Suppressor macrophage treated with lipopolysaccharide for 4 hours (primary cell): ENCODE measurements at regions not wholly inside any gene's neighbourhood (a gene's known extent, or its start where the extent isn't known, plus 50 kb on each side); places are given as distances from the start of the nearest gene placed in this dataset.
A peak's percentile ranks its signal among the peaks of the same experiment; 100 is the strongest.
"Not testable (repeated sequence)": the region's sequence is repeated elsewhere in the genome, so short reads cannot be mapped to it uniquely, and the experiment has no call there.

Source experiments
- DNase-seq: peaks from one replicate; pipeline ENCODE4 v3.0.0-alpha.2; 2020

DNA sequence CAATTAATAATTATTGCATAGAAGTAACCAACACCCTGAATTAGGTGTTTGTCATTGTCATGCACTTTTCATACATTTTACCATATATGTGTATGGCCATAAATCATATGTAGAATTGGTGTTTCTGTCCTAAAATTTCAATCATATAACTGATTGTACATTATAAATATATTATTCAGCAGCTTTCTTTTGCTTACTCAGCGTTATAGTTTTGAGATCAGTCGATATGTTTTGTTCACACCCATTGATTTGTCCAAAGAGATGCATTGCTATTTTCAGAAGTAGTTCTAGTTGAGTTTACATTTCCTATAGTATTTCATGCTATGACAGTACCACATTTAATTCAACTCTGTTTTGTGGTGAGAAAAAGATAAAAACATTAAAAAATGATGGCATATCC, 50.5 kb upstream of the PARP4 start:
- DNase-seq: no peak

DNA sequence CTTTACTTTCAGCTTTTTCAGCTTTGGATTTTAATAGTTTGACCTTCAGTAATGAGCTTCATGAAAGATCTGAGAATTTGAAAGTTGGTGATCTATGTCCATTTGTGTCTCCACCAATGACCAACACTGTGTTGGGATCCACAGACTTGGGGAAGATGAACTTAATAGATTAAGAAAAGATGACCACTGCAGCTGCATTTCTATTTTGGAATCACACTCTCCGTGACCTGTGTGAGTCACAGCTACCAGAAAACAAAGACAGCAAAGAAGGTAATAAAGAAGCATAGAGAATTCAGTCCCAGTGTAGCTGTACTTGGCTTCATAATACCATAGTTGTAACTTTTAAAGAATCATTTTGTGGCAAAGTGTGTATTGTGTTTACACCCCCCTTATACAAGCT, 51.4 kb upstream of the PARP4 start:
- DNase-seq: not testable (repeated sequence)

DNA sequence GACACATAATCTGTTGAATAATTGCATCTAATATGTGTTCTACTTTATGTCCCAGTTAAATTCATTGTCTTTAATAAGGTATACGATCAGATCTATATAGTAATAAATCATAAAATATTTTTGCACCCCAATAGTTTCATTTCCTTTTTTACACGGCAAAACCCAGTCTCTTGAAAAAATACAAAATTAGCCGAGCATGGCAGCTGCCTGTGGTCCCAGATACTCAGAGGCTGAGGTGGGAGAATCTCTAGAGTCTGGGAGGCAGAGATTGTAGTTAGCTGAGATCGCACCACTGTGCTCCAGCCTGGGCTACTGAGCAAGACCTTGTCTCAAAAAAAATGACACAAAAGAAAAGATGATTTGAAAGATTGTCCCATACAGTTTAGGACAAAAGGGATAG, 52.3 kb upstream of the PARP4 start:
- no peak for DNase-seq

DNA sequence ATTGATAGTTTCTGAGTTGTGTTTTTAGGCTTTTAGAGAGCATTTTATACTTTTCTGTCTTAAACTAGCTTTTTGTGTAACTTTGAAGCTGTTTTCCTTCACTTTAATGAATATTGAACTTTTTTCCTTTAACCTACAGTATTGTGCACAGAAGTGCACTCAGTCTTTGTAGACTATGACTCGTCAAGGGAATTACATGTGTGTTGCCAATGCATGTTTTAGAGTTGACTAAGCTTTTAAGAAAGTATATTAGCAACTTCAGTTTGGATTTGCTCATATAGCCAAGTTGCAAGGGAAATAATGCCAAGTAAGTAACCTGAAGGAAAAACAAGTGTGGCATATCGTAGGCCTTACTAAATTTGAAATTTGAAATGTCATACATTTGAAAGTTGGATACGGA, 55.0 kb upstream of the PARP4 start:
- DNase-seq: not testable (repeated sequence)

DNA sequence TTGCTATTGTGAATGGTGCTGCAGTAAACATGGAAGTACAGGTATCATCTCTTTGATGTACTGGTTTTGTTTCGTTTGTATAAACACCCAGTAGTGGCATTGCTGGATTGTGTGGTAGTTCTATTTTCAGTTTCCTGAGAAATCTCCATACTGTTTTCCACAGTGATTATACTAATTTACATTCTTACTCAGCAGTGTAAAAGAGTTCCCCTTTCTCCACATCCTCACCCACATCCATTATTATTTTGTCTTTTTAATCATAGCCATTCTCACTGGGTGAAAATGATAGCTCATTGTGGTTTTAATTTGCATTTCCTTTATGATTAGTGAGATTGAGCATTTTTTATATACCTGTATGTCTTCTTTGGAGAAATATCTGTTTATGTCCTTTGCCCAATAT, 62.3 kb upstream of the PARP4 start:
- DNase-seq: peak; percentile 61

DNA sequence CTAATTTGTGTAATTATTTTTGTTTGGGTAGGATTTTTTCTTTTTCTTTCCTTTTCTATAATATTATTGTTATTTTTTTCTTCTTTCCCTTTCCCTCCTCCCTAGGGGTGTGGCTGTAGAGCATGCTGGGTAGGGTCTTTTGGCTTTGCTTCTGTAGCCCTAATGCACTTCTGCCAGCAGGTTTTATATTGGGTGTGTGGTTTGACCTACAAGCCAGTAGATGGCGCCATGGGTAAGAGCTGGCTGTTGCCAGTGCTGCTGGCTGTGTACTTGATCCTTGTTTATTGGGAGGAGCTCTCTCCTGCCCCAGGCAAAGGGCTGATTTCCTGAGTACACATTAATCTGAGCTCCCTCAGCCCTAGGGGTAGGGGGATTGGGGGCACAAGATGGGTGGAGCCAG, 67.7 kb upstream of the PARP4 start:
- peak; percentile 19 for DNase-seq

DNA sequence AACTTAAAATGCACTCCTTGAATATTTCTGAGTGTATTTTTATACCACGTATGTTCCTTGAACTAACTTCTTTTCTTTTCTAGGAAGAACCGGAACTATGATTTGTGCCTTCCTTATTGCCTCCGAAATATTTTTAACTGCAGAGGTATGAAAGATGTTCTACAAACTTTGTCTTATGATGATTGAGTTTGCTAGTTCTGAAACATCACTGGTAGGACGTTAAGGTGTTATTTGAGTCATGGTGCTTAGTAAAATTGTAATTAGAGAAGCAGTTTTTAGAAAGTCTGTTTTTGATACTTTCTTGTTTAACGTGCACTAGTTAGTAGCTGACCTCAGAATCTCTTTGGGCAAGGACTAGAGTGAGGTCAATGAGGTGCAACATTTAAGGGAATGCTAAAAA, 69.0 kb upstream of the PARP4 start:
- not testable (repeated sequence) for DNase-seq

DNA sequence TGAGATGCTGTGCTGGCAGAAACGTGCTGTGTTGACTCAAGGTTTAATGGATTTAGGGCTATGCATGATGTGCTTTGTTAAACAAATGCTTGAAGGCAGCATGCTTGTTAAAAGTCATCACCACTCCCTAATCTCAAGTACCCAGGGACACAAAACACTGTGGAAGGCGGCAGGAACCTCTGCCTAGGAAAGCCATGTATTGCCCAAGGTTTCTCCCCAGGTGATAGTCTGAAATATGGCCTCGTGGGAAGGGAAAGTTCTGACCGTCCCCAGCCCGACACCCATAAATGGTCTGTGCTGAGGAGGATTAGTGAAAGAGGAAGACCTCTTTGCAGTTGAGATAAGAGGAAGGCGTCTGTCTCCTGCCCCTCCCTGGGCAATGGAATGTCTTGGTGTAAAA, 79.1 kb upstream of the PARP4 start:
- DNase-seq: not testable (repeated sequence)

DNA sequence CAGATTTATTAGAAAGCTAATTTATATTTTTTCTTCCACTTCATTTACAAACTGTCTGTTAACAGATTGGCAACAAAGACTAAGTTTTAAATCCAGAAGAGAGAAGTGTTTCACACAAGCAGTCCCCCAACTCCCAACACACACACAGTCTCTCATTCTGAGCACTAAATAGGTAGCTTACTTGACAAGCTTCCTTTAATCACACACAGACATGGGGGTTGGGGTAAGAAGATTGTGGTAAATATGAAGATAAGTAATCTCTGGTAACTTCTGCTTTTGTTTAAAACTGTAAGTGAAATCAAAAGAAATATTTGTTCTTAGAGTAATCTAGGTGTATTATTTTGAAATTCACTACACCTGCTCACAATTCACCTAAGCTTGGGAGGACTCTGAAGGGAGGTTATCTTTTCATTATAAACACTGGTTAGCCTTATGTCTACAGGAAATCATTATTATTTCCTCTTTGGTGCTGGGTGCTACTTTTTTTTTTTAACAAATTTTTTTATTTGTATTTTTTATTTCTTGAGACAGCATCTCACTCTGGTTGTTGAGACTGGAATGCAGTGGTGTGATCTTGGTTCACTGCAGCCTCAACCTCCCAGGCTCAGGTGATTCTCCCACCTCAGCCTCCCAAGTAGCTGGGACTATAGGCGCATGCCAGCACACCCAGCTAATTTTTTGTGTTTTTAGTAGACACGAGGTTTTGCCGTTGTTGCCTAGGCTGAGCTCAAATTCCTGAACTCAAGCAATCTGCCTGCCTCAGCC, 82.1 kb upstream of the ATP12A start:
- not testable (repeated sequence) for DNase-seq

DNA sequence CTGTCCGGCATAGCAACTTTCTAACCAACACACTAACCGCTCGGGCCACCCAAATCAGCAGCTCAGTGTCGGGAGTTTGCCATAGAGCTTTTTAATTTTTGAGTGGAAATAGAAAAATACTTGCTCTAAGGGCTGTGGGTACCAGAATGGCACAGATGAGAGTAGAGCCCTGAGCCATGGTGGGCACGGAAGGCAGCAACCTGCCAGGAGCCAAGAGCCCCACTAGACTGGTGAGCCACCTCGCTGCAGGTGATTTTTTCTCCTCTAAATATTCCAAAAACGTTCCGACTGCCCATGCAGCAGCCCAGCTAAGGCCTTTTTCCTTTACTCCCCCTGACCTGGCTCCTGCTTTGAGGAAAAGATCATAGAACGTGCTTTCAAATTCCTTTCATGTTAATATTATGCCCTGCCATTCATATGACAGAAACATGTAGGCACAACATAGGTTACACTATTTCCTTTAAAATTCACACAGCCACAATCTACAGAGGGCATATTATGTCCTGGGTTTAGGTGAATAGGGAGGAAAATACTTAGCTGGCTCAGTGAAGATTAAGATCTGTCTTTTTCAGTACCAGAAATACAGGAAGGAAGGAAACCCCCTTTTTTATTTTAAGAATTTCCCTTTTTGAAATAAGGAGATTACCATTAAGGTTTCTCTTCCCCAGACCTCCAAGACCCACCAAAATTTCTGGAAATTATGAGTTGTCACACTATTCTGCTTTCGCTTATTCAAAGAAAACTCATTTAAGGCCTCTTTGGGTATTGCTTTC, 81.0 kb upstream of the ATP12A start:
- not testable (repeated sequence) for DNase-seq

DNA sequence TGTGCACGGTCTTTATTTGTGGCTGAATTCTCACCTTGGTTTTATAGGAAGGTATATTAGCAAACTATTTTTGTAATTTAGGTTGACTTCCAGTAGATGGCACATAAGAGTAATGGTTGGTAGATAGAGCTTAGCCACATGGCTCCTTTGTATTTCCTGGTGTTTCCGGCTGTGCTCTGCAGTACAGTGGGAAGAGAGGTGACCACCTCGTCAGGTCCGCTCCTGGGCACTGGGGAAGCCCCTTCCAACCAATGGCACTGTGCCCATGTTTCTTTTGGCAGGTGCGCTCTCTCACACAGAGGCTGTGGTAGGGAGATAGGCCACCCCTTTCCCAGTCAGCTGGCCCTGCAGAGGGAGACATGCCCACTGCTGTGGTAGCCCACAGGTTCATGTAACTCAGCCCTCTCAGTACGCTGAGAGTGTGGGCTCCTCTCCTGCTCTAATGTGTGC, 74.3 kb upstream of the ATP12A start:
- peak; percentile 53 for DNase-seq

DNA sequence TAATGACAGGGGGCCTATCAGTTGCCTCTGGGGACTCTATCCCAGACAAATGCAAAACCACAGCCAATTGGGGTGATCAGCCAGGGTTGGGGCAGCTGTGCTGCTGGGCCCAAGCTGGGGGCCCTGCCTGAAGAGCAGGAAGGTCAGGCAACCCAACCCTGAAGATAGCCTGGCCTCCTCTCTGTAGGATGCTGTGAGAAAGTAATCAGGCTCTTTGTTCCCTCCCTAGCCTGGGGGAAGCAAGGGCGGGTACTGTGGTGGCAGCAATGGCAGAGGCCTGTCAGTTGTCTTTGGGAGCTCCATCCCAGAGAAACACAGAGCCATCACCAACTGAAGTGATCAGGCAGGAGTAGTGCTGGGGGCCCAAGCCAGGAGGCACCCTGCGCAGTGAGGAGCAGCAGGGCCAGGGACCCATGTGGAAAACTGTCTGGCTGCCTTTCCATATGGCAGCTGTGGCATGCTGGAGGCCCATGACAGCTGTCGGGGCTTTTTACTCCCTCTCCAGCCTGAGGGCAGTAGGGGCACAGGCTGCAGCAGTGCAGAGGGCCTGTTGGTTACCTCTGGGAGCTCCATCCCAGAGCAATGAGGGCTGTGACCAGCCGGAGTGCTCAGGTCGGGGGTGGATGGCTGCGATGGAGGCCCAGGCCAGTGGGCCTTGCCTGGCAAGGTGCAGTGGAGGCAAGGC, 73.6 kb upstream of the ATP12A start:
- DNase-seq: no peak

DNA sequence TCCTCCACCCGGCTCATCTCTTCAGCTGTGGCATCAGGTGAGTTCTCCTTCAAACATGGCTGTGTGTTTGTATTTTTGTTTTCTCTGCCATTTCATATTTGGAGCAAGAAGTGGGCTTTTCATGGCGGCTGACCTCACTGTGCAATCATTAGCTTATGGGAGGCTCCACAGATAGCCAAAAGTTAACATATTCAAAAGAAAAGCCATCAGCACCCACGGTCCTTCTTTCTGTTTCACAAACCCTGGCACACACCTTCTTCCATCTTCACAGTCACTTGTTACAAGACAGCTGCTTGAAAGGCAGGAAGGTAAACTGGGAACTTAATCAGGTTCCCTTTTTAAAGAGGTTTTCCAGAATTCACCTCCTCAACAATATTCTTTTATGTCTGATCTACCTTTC, 69.3 kb upstream of the ATP12A start:
- no peak for DNase-seq

DNA sequence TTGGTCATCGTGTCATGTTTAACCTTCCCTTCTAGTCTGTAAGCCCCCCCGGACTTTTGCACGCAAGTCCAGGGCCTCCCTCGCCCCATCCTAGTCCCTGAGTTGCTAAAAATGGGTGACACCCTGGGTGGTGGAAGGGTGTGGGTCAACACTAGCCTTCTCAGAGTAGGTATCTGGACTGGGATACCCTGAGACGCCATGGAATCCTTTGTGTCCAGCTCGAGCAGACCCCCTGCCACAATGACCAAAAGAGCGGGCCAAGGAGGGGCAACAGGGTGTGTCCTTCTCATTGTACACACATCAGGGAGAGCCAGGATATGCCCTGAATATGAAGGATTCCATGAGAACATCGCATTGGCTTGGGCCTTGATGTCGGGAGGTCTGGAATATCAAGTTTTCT, 67.5 kb upstream of the ATP12A start:
- no peak for DNase-seq

DNA sequence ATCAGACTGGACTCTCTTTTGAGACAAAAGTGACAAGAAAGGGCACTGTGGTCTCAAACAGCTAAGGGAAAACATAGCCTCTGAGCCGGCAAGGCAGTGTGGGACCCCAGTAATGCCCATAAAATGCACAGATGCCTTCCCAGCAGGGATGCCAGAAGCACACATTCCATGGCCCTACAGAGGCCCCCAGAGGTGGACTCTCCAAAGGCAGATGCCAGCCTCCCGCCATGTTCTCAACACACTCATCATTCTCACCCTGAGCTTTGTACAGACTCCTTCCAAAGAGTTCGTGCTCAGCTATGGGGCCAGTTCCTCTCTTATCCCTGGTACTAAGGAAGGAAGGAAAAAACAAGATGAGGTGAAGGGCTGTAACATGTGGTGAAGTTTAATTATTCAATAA, 67.1 kb upstream of the ATP12A start:
- no peak for DNase-seq

DNA sequence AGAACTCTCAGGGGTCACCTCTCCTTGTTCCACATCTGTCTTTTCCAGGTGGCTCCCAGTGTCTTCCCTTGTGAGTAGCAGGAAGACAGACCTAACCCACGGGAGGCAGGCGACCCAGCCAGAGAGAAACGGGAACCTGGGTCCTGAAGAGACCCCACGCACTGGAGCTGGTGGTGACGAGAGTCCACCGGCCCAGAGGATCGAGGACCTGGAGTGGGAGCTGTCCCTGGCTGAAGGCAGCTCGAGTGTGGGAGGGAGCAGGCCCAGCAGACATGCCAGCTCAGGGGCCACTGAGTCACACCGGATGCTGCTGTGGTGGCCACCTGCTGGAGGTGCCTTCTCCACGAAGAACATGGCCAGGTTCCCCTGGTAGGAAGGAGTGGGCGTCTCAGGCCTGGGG, 66.5 kb upstream of the ATP12A start:
- DNase-seq: no peak

DNA sequence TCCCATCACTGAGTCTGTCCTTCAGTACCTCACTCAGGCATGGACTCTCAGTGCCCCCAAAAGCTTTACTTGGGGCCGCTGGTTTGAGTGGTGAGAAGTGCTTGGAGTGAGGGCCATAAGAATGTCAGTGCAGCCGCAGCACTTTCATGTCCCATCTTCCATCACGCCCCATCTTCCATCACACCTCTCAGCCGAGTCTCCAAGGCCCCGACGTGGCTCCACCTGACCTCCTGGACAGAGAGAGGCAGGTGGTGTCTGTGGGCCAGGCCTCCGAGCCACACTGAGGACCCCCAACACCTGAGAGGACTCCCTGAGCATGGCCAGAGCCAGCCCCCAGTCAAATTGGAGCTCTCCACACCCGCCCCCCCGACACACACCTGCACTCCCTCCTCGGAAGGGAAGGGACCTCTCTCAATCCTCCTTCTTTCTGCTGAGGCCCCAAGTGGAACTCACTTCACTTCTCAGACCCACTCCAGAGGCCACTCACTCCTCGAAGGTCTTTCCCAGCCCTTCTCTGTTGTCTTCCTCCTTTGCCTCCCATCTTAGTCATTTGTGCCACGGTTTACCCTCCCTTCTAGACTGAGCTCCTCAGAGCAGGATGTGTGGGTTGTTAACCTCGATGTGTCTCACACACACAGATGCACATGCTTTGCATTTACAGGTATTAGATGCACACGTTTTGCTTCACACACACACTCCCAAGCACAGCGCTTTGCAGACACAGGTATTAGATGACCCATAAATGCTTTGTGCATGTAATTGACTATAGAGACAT, 65.7 kb upstream of the ATP12A start:
- no peak for DNase-seq

DNA sequence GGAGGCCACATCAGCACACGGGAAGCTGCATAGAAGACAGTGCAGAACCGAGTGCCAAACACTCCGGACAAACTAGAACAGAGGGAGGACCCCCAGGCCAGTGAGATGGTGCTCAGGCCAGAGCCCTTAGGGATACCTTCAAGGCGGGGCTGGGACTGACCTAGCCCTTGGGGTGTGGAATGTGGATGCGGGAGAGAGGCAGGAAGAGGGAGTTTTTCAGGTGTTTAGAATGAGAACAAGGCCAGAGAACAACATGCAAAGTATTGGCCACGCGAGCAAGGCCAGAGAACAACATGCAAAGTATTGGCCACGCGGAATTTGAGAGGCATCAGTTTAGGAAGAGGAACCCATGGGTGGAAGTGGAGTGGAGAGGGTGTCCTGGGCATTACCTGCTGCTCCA, 65.1 kb upstream of the ATP12A start:
- DNase-seq: no peak

DNA sequence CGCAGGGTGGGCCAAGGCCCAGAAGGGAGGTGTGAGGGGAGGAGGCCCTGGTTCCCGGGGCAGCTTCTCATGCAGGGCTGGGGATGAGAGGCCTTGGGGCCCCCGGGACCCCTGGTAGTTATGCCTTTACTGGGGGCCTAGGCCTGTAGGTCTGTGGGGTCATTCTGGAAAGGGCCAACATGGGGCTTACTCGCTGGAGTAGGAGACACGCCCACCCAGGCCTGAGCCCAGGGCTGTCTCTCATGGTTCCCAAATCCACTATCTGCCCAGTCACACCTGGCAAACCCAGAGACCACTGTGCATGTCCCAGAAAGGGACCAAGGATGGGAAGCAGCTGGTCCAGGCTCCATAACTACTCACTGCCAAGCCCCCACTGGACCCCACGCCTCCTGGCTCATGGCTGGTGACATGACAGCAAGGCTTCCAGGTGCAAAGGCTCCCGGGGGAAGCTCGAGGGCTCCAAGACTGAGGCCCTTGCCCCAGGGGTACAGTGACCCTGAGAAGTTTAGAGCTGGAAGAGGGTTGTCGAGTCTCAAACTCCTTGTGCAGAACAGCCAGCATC, 64.2 kb upstream of the ATP12A start:
- DNase-seq: no peak

DNA sequence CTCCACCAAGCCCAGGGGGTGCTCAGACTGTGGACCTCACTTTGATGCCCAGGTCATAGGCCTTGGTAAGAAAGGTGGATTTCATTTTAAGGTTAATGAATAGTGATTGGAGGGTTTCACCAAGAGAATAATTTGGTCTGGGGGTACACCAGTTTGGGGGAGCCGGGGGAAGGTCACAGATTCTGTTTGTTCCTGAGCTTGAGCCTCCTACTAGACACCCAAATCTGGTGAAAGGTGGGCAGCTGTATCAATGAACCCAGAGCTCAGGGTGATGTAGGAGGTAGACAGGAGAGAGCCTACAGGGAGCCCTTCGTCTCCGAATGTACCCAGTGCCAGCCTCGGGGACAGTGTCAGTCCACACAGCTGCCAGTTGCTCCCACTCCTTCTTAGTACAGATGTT, 63.7 kb upstream of the ATP12A start:
- no peak for DNase-seq

DNA sequence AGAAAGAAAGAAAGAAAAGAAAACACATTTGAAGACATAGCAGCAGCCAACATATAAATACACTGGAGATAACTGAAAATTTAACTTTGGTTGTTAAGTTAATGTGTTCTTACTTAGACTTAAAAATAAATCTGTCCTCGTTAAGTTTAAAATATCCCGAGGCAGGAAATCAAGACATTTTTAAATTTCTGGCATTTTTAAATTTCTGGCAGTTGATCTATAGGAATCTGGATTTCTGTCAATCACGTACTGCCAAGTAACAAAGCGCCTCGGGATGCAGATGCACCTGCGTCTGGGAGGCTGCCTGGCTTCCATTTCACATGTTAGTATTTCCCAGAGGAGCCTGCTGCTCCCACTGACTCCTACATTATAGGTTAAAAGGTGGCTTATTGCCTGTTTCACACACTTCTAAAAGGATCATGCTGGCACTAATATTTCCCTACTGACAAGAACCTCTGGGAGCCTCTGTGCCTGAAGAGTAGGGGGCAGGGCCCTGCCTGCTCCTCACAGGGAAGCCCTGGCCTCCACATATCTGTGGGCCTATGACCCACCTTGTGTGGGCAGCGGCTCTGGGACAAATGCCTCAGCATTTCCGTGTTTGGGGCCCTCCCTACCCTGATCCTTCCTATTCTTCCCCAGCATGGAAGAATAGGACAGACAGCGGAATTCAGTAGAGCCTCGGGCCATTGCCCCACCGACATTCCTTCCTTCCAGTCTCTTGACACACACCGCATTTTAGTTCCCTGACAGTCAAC, 62.8 kb upstream of the ATP12A start:
- DNase-seq: no peak
